BE2C (cell line): ENCODE measurements at regions not wholly inside any gene's neighbourhood (a gene's known extent, or its start where the extent isn't known, plus 50 kb on each side); places are given as distances from the start of the nearest gene placed in this dataset.
"Not testable (repeated sequence)": the region's sequence is repeated elsewhere in the genome, so short reads cannot be mapped to it uniquely, and the experiment has no call there.

Experiments used
- DNase-seq: peaks from one replicate; pipeline ENCODE4 v3.0.0-alpha.2; 2020
- H3K27me3 ChIP-seq: fragments of 250-450 bp; sonication (Bioruptor Pico); 2 replicates; pipeline ENCODE4 v1.5.1; 2020; ENCODE audit warnings: mild to moderate bottlenecking
- H3K36me3 ChIP-seq: fragments of 250-450 bp; sonication (Bioruptor Pico); 2 replicates; pipeline ENCODE4 v1.5.1; 2020; ENCODE audit warnings: mild to moderate bottlenecking
- H3K4me1 ChIP-seq: fragments of 250-450 bp; sonication (Bioruptor Pico); 2 replicates; pipeline ENCODE4 v1.5.1; 2020
- H3K4me3 ChIP-seq: 2 replicates; pipeline ENCODE4 v1.5.1; 2011; ENCODE audit warnings: low read depth, low read length
- H3K9me3 ChIP-seq: fragments of 250-450 bp; sonication (Bioruptor Pico); 2 replicates; pipeline ENCODE4 v1.5.1; 2020
- TF ChIP-seq, protein P1 (sequence below): IDR thresholded peaks from 2 replicates; pipeline ENCODE4 v1.5.1; 2012; ENCODE audit warnings: mild to moderate bottlenecking, low read depth, low read length

DNA sequence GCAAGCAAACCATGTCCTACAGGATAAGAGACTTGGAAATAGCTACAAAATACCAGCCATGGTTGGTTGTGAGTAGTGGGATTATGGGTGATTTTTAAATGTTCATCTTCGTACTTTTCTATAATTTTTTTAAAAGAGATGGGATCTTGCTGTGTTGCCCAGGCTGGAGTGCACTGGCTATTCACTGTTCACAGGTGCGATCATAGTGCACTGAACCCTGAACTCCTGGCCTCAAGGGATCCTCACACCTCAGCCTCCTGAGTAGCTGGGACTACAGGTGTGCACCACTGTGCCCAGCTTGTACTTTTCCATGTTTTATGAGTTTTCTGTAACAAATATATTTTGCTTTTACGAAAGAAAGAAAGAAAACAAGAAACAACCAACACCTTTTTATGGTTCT is 224.2 kb downstream of the FOXD2 start:
- Histone ChIP-seq H3K4me3 (no peak overlapping the region), H3K9me3 (no peaks in the 10 kb centered on the region), H3K36me3 (no peaks in the 10 kb centered on the region), H3K4me1 (no peaks in the 10 kb centered on the region), H3K27me3 (no peaks in the 10 kb centered on the region)
- TF ChIP-seq, protein P1, sequence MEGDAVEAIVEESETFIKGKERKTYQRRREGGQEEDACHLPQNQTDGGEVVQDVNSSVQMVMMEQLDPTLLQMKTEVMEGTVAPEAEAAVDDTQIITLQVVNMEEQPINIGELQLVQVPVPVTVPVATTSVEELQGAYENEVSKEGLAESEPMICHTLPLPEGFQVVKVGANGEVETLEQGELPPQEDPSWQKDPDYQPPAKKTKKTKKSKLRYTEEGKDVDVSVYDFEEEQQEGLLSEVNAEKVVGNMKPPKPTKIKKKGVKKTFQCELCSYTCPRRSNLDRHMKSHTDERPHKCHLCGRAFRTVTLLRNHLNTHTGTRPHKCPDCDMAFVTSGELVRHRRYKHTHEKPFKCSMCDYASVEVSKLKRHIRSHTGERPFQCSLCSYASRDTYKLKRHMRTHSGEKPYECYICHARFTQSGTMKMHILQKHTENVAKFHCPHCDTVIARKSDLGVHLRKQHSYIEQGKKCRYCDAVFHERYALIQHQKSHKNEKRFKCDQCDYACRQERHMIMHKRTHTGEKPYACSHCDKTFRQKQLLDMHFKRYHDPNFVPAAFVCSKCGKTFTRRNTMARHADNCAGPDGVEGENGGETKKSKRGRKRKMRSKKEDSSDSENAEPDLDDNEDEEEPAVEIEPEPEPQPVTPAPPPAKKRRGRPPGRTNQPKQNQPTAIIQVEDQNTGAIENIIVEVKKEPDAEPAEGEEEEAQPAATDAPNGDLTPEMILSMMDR: no peak
- DNase-seq: no peak

DNA sequence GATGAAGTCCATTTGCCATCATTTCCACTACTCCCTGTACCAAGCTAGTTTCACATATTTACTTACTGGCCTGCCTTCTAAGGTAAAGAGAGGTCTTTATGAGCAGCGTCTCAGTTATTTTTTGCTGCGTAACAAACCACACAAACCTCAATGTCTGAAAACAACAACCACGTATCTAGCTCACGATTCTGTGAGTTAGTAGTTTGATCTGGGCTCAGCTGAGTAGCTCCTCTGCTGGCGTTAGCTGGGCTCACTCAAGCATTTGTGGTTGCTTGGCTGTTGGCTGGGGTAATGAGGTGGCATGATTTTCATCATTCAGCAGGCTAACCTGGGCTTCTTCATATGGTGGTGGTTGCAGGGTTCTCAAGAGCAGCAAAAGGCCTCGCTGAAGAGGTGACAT is 225.4 kb downstream of the FOXD2 start:
- H3K36me3 ChIP-seq: no peaks in the 10 kb centered on the region
- DNase-seq: no peak
- no peaks in the 10 kb centered on the region for H3K9me3 ChIP-seq
- H3K27me3 ChIP-seq: no peaks in the 10 kb centered on the region
- H3K4me3 ChIP-seq: no peak overlapping the region
- H3K4me1 ChIP-seq: no peaks in the 10 kb centered on the region
- TF ChIP-seq, protein P1: no peak

DNA sequence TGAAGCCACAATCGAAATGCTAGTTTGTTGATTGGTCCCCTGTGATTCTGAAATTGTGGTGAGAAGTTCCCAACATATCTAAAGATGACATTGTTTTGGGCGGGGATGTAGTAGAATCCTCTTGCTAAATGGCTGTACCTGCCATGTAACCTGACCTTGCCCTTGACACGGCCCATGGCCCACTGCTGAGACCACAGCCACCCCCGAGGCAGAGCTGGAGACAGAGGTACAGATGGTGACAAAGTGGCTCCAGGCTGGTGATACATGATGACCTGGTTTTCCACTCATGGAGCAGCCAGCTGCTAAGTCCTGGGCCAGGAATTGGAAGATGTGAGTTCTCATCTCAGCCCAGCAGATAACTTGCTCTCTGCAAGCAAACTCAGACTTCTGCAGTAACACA is 226.5 kb downstream of the FOXD2 start:
- TF ChIP-seq, protein P1: no peak
- Histone ChIP-seq H3K4me3 (no peak overlapping the region), H3K4me1 (no peaks in the 10 kb centered on the region), H3K36me3 (no peaks in the 10 kb centered on the region), H3K27me3 (no peaks in the 10 kb centered on the region), H3K9me3 (no peaks in the 10 kb centered on the region)
- DNase-seq: no peak

DNA sequence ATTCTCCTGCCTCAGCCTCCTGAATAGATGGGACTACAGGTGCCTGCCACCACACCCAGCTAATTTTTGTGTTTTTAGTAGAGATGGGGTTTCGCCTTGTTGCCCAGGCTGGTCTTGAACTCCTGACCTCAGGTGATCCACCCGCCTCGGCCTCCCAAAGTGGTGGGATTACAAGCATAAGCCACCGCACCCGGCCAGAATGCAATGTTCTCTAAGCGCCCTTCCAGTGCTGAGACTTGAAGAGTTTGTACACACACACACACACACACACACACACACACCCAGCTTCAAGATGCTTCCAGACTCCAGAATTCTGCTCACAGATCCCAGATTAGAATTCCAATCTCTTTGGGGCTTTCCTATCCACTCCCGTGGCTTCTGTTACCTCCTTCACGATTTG is 227.1 kb downstream of the FOXD2 start:
- not testable (repeated sequence) for H3K4me1 ChIP-seq, H3K36me3 ChIP-seq, H3K4me3 ChIP-seq, DNase-seq, H3K9me3 ChIP-seq, H3K27me3 ChIP-seq

DNA sequence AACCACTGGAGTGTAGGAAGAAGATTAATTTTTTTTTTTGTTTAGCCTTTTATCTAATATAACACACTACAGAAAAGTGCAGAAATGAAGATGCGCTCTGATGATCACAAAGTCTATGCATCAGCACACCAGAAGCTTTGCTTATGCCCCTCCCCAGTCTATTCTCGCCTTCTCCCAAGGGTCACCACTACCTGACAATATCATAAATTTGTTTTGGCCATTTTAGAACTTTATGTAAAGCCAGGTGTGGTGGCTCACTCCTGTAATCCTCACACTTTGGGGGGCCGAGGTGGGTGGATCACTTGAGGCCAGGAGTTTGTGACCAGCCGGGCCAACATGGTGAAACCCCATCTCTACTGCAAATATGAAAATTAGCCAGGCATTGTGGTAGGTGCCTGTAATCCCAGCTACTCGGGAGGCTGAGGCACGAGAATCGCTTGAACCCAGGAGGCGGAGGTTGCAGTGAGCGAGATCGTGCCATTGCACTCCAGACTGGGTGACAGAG is 231.3 kb downstream of the FOXD2 start:
- Histone ChIP-seq H3K36me3 (no peaks in the 10 kb centered on the region), H3K4me1 (no peaks in the 10 kb centered on the region), H3K4me3 (no peak overlapping the region), H3K9me3 (no peaks in the 10 kb centered on the region), H3K27me3 (no peaks in the 10 kb centered on the region)
- TF ChIP-seq, protein P1: no peak
- no peak for DNase-seq

DNA sequence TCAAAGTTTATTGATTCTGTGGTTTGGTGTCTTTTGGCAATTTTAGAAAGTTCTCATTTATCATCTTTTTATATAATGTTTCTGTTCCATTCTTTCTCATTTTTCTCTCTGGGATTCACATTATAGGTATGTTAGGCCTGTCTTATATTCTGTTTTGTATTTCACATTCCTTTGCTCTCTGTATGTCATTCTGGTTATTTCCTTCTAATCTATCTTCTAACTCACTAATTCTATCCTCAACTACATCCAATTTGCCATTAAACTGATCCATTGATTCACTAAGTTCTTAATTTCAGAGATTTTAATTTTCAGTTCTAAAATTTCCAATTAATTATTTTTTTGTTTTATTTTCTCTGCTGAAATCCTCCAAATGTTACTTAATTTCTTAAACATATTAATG is 234.8 kb downstream of the FOXD2 start:
- H3K27me3 ChIP-seq: no peaks in the 10 kb centered on the region
- no peaks in the 10 kb centered on the region for H3K9me3 ChIP-seq
- TF ChIP-seq, protein P1: no peak
- no peaks in the 10 kb centered on the region for H3K36me3 ChIP-seq
- DNase-seq: no peak
- no peaks in the 10 kb centered on the region for H3K4me1 ChIP-seq
- no peak overlapping the region for H3K4me3 ChIP-seq

DNA sequence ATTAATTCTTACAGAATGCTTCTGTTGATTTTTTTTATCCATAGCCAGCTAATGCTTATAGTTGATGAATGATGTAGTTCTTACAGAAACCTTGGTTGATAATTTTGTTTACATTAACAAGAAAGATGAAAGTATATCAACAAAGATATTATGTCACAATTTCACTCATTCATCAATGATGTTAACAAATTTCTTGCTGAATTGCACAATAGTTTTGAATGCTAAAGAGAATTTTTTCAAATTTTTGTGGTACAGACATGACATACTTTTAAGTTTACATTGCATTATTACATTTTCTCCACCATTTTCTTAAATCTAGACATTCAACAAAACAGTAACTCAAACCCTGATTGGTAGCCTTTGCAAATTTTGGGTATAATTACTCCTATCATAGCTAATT is 236.3 kb downstream of the FOXD2 start:
- Histone ChIP-seq H3K4me1 (no peaks in the 10 kb centered on the region), H3K27me3 (no peaks in the 10 kb centered on the region), H3K36me3 (no peaks in the 10 kb centered on the region), H3K4me3 (no peak overlapping the region), H3K9me3 (no peaks in the 10 kb centered on the region)
- no peak for DNase-seq
- TF ChIP-seq, protein P1: no peak
